Kidney tubule cell (primary cell): ENCODE measurements at regions not wholly inside any gene's neighbourhood (a gene's known extent, or its start where the extent isn't known, plus 50 kb on each side); places are given as distances from the start of the nearest gene placed in this dataset.

ENCODE experiments used
- DNase-seq: peaks from one replicate; pipeline ENCODE4 v3.0.0-alpha.2; 2018; ENCODE audit warnings: low spot score

DNA sequence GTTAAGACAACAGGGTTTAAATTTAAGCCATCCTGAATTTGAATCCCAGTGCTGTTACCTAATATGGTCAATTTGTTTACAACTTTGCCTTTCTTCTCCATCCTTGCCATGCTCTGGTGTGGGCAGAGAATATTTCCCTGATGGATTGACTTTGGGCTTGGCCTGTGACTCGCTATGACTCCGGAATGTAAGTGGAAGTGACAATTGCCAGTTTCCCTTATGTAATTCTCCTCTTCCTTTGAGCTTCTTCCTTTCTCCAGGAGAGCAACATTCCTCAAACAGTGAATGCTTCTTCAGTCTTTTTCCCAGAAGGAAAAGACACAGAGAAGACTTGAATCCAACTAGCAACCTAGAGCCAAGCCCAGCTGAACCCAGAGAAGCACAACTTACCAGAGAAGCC, 159.1 kb downstream of the LURAP1L start:
- DNase-seq = peak; percentile 88

DNA sequence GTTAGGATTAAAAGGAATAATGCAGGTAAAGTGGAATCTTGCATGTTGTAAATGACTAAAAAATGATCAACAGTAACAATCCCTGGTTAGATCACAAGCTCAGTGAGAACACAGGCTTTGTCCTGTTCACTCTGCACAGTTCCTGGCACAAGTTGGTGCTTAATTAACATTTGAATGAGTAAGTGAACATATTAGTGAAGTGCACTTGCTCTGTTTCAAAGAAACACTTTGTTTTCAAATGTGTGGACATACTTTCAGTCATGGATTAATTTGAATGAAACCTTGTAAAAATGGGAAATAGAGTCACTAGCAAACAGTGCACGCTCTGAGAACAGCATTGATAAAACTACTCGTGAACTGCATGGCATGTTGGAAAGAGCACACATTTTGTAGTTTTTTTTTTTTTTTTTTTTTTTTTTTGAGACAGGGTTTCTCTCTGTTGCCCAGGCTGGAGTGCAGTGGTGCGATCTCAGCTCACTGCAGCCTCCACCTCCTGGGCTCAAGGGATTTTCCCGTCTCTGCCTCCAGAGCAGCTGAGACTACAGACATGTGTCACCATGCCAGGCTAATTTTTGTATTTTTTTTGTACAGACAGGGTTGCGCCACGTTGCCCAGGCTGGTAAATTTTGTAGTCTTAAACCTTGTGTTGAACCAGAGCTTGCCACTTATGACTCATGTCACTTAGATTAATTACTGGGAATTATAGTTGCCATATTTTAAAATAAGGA, 159.9 kb downstream of the LURAP1L start:
- DNase-seq = peak; percentile 61

GRCh38 chr9:12935714-12936113, 160.9 kb downstream of the LURAP1L start:
- DNase-seq = no peak

DNA sequence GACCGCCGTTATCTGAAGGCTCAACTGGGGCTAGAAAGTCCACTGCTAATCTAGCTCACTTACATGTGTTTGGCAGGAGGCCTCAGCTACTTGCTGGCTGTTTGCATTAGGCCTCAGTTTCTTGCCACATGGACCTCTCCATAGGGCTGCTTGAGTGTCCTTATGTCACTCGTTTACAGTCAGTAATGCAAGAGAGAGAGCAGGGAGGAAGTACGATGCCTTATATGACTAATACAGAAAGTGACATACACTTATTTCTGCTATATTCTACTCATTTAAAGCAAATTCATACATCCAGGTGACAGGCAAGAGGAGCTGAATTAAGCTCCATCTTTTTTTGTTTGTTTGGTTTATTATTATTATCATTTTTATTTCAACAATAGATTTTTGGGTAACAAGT, 179.6 kb downstream of the LURAP1L start:
- no peak for DNase-seq

DNA sequence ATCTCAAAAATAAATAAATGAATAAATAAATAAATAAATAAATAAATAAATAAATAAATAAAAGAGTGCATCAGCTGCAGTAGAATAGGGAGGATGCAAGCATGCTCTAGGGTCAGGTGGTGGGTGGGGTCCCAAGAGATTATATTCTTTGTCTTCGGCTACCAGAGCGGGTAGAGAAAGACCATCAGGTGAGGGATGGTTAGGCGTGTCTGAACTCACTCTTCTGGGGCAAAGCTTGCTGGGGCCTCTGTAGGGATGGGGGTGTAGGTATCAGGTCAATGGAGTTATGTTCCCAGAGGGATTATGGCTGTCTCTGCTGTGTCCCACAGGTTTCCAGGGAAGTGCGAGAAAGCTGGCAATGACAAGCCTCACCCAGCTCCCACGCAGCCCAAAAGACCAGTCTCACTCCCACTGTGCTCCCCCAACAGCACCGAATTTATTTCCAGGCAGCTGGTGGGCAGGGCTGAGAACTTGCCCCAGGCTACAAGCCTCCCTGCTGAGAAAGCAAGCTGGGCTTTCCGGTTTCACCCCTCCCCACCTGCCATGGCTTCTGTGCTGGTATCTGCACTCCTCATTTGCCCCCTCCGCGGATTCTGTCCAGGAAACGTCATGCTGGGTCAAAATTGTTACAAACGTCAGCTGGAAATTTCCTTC, 180.8 kb downstream of the LURAP1L start:
- no peak for DNase-seq

GRCh38 chr9:12956261-12956660, 181.4 kb downstream of the LURAP1L start:
- no peak for DNase-seq

DNA sequence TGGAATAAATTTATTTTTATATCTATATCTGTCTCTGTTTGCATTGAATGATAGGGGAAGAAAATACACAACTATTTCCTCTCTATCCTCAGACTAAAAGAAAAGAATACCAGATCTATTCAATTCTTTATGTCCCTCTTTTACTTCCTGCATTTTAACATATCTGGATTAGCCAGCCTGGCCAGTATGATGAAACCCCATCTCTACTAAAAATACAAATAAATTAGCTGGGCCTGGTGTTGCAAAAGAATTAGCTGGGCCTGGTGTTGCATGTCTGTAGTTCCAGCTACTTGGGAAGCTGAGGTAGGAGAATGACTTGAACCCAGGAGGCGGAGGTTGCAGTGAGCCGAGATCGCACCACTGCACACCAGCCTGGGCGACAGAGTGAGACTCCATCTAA, 182.0 kb downstream of the LURAP1L start:
- DNase-seq = no peak

GRCh38 chr9:12958279-12958678, 183.5 kb downstream of the LURAP1L start:
- no peak for DNase-seq

- DNase-seq = no peak
Observed at GRCh38 chr9:12958708-12959107, 183.9 kb downstream of the LURAP1L start.

GRCh38 chr9:12961276-12961809, 186.5 kb downstream of the LURAP1L start:
- no peak for DNase-seq

- DNase-seq = no peak
Observed at GRCh38 chr9:12963537-12963936, 188.7 kb downstream of the LURAP1L start.

DNA sequence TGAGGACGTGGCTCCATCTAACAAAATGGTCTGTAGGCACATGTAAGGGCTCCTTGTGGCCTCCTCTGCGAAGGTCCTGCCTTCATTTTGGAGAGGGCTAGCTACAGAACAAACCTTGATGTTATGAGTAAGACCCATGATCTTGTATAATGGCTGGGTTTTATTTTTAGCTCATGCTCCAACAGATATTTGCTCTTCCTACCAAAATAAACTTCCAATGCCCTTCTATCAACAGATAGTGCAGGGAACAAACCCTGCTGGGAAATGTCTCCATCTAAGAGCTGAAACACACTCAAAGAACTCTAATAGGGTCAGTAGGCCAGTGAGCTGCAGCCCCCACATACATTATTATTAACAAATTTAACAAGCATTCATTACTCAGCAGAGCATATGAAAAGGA, 189.5 kb downstream of the LURAP1L start:
- DNase-seq = no peak

GRCh38 chr9:12965303-12965702, 190.5 kb downstream of the LURAP1L start:
- DNase-seq = no peak

DNA sequence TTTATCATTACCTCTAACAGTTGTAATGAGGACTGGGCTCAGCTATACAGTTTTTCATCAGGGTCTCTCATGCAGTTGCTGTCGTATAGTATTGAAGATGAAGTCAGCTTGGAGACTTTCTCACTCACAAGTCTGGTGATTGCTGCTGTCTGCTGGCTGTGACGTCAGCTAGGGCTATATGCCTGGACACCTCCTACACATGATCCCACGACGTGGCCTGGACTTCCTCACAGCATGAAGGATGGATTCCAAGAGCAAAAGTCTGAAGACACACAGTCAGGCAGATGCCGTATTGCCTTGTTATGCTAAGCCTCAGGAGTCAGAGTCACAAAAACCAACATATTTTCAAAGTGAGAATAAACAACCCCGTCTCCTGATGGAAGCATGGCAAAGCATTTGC, 193.3 kb downstream of the LURAP1L start:
- no peak for DNase-seq

DNA sequence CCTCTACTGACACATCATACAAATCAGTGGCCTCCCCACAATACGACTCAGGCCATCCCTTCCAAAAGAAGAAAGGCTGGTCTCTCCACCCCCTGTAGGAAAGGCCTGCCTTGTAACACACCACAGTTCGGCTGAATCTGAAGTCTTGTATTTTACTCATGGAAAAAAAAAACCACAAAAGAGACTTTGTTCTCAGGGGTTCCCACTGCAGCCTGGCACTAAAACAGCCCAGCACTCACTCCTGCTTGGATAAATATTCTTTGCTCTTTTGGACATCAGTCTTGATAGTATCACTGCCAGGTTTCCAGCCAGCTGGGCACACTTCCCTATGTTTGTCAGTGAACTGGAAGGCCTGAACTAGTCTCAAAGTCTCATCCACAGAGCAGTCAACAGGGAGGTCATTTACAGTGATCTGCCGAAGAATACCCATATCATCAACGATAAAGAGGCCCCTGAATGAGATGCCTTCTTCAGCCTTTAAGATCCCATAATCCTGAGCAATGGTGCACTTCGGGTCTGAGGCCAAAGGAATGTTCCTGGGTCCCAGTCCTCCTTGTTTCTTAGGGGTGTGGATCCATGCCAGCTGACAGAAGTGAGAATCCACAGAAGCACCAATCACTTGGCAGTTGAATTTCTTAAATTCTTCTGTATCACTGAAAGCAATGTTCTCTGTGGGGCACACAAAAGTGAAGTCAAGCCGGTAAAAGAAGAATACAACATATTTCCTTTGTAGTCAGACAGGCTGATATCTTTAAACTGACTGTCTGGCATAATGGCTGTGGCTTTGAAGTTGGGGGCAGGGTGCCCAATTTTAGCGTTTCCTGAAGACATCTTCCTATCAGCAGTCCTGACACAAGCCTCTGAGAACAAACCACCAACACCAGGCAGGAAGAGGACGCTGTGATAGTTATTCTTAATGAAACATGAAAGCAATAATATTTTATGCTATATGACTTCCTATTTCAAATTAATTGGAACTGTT, 198.1 kb downstream of the LURAP1L start:
- no peak for DNase-seq

- DNase-seq = no peak
Observed at GRCh38 chr9:12973710-12974109, 198.9 kb downstream of the LURAP1L start.

- no peak for DNase-seq
Observed at GRCh38 chr9:12974671-12975070, 199.9 kb downstream of the LURAP1L start.

DNA sequence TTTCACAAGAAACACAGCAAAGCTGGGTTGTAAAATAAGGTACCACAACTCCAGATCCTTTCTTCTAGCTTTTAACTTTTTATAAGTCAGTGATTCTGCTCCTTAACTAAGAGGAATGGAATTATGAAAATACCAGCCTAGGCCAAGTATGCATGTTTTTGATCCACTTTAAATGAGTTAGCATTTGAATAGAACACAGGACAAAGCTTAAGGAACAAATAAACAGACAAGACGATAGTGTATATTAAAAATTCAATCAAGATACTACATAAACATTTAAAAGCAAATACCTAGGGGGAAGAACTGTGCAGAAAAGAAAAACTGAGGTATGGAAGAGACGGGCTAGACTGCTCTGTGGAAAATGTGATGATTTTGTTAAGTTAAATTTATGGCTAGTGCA, 200.7 kb downstream of the LURAP1L start:
- DNase-seq = no peak

- DNase-seq = no peak
Observed at GRCh38 chr9:12980085-12980851, 205.4 kb downstream of the LURAP1L start.

GRCh38 chr9:12988258-12988657, 213.4 kb downstream of the LURAP1L start:
- no peak for DNase-seq

DNA sequence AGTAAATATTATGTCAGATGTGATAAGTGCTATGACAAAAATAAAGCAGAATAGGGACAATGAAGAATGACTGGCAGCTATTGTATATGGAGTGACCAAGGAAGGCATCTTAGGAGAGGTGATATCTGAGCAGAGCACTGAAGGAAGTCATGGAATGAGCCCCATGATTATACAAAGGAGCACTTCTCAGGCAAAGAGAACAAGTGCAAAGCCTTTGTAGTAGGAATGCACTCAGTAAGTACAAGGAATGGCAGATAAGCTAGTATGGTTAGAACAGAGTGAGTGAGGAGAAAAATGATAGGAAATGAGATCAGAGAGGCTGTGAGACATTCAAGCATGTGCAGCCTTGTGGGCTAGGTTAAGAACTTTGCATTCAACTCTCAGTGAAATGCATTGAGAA, 214.8 kb downstream of the LURAP1L start:
- DNase-seq = no peak

GRCh38 chr9:12993466-12993865, 218.6 kb downstream of the LURAP1L start:
- no peak for DNase-seq
